Adrenal gland (tissue), 9 donors: ENCODE measurements at regions not wholly inside any gene's neighbourhood (a gene's known extent, or its start where the extent isn't known, plus 50 kb on each side); places are given as distances from the start of the nearest gene placed in this dataset.
"Not testable (repeated sequence)": the region's sequence is repeated elsewhere in the genome, so short reads cannot be mapped to it uniquely, and the experiment has no call there.

Source experiments
- DNase-seq, 7 donors: peaks; one replicate each; pipeline ENCODE4 v3.0.0-alpha.2; 2019 to 2020
- H3K27ac ChIP-seq, 5 donors: fragments of 200-600 bp; sonication (generic) in 4 of 5; 1 replicate in 3 of 5; 2 replicates in 2 of 5; pipeline versions ENCODE4 v1.5.1 to v1.8.0; 2016 to 2020; ENCODE audit warnings: mild to moderate bottlenecking in 1 of 5
- H3K27me3 ChIP-seq: fragments of 200-600 bp; 2 replicates; pipeline ENCODE4 v1.8.0; 2021
- H3K36me3 ChIP-seq, 2 donors: fragments of 200-600 bp; replicated peaks in 1 of 2; 1 replicate in 1 of 2; 2 replicates in 1 of 2; pipeline versions ENCODE4 v1.5.1 to v1.8.0; 2018 to 2022
- H3K4me1 ChIP-seq, 2 donors: fragments of 200-600 bp; replicated peaks in 1 of 2; 1 replicate in 1 of 2; 2 replicates in 1 of 2; pipeline versions ENCODE4 v1.5.1 to v1.8.0; 2018 to 2021
- H3K4me3 ChIP-seq, 4 donors: fragments of 200-600 bp; sonication (generic) in 3 of 4; one replicate each; pipeline ENCODE4 v1.5.1; 2016 to 2018
- H3K9me3 ChIP-seq, 3 donors: fragments of 200-600 bp; sonication (generic) in 1 of 3; replicated peaks in 1 of 3; 1 replicate in 2 of 3; 2 replicates in 1 of 3; pipeline versions ENCODE4 v1.5.1 to v1.8.0; 2016 to 2021
- POLR2A ChIP-seq, 2 donors: fragments of 450-650 bp; IDR thresholded peaks; one replicate each; pipeline ENCODE4 v1.6.1; 2017; ENCODE audit warnings: antibody characterized with exemption in 2 of 2, mild to moderate bottlenecking in 2 of 2, moderate library complexity in 1 of 2
- WGBS, 4 donors: extraction: QIAGEN DNeasy Blood & Tissue Kit in 2 of 4; methylation state at CpG; one replicate each; pipeline versions ENCODE4 v1.1.5 to v1.1.7; 2013 to 2017; 5-methylcytosine and 5-hydroxymethylcytosine counted together
- intact Hi-C, 2 donors: fragments of 100-400 bp; cut with DNase I; formaldehyde crosslinking; loops; one replicate each; pipeline versions ENCODE4 v1.14.1 to v1.15.0; 2022 to 2023
- TF ChIP-seq, protein P1 (sequence below), 6 experiments: fragments of 450-650 bp in 4 of 6; fragments of 200-600 bp in 2 of 6; sonication (generic) in 1 of 6; IDR thresholded peaks; 1 replicate in 5 of 6; 2 replicates in 1 of 6; pipeline versions ENCODE4 v1.5.1 to v1.8.0; 2016 to 2021; ENCODE audit warnings: antibody characterized with exemption in 6 of 6, mild to moderate bottlenecking in 2 of 6, moderate library complexity in 1 of 6
- donor health status: healthy with polysubstance abuse.
- donor health status: Bipolar disorder and iron deficiency.
- donor health status: DM: yes; HTN: yes; CAD: no.
- donor health status: DM: no; HTN: no; CAD: no.
- donor health status: DM: no; HTN: no; CAD: no.

DNA sequence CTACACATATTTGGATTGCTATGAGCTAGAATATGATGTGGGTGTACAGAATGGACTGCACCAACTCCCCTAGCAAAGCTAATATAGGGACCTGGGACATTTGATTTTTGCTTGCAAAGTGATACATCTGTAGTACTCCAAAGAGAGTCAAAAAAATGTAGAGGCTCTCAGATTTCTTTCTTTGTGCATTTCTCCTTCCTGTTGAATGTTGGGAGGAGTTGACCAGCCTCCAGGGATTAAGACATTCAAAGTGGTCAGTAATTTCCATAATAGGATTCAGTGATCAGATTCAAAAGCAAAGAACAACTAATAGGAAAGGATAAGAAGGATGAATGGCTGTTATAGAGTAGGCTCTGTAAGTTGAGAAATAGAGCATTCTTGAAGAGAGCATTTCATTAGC lies 934.9 kb downstream of the KCNJ2 start:
- TF ChIP-seq, protein P1, sequence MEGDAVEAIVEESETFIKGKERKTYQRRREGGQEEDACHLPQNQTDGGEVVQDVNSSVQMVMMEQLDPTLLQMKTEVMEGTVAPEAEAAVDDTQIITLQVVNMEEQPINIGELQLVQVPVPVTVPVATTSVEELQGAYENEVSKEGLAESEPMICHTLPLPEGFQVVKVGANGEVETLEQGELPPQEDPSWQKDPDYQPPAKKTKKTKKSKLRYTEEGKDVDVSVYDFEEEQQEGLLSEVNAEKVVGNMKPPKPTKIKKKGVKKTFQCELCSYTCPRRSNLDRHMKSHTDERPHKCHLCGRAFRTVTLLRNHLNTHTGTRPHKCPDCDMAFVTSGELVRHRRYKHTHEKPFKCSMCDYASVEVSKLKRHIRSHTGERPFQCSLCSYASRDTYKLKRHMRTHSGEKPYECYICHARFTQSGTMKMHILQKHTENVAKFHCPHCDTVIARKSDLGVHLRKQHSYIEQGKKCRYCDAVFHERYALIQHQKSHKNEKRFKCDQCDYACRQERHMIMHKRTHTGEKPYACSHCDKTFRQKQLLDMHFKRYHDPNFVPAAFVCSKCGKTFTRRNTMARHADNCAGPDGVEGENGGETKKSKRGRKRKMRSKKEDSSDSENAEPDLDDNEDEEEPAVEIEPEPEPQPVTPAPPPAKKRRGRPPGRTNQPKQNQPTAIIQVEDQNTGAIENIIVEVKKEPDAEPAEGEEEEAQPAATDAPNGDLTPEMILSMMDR (IDR thresholded peaks at IDR 0.05): no peak
- no peak for TF ChIP-seq POLR2A (IDR thresholded peaks at IDR 0.05)
- Histone ChIP-seq H3K4me1 (no peaks in the 10 kb centered on the region), H3K27me3 (no peaks in the 10 kb centered on the region), H3K9me3 (no peaks in the 10 kb centered on the region), H3K27ac (no peak overlapping the region), H3K4me3 (no peak overlapping the region), H3K36me3 (no peaks in the 10 kb centered on the region)
- DNase-seq: no peak
- intact Hi-C loops: no loop called here

DNA sequence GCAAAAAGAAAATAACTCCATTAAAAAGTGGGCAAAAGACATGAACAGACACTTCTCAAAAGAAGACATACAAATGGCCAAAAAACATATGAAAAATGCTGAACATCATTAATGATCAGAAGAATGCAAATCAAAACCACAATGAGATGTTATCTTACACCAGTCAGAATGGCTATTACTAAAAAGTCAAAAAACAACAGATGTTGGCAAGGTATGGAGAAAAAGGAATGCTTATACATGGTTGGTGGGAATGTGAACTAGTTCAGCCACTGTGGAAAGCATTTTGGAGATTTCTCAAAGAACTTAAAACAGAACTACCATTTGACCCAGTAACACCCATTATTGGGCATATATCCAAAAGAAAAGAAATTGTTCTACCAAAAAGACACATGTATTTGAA lies 936.7 kb downstream of the KCNJ2 start:
- H3K27ac ChIP-seq, H3K4me3 ChIP-seq, H3K36me3 ChIP-seq, H3K9me3 ChIP-seq, H3K4me1 ChIP-seq, DNase-seq, intact Hi-C loops, H3K27me3 ChIP-seq: not testable (repeated sequence)

DNA sequence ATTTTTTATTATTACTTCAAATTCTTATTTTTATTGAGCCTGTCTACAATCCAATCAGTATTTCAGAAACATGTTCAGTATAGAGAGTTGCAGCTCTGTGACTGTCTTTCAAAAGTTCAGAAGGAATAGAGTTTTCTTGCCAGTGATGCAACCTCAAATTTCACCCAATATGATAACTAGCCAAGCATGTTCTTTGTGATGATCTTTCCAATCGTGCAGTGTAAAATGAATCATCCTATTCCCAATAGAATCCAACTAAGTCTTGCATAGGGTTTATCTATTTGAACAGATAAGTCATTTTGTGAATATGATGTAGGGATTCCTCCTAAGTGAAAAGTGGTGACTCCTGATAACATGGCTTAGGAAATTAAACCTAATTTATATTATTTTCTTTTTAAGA lies 937.8 kb downstream of the KCNJ2 start:
- H3K27me3 ChIP-seq: no peaks in the 10 kb centered on the region
- no peak overlapping the region for H3K4me3 ChIP-seq
- no peak overlapping the region for H3K27ac ChIP-seq
- intact Hi-C loops: no loop called here
- no peak for DNase-seq
- 35 to 41% (median 39%) methylated on average over 1 of the region's 1 CpG for WGBS, 4 donors
- H3K4me1 ChIP-seq: no peaks in the 10 kb centered on the region
- H3K9me3 ChIP-seq: no peaks in the 10 kb centered on the region
- H3K36me3 ChIP-seq: no peaks in the 10 kb centered on the region
- TF ChIP-seq, protein P1 (IDR thresholded peaks at IDR 0.05): no peak
- no peak for TF ChIP-seq POLR2A (IDR thresholded peaks at IDR 0.05)

DNA sequence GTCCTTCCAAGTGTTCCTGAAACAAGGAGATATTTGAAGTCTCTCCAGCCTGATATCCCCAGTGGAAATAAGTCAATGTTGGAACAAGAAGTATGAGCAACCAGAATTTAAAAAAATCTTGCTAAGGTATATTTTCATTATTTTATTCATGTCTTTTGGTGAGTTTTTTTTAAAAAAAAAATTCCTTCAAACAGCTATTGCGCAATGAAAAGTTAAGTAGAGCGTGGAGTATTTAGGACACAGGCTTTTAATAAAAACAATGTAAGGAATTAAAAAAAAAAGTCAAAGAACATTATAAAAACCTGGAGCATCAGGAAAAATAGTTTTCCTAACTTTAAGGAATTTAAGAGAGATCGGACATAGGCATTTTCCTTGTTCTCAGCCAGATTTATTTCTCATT lies 940.4 kb downstream of the KCNJ2 start:
- Histone ChIP-seq H3K4me1 (no peaks in the 10 kb centered on the region), H3K27me3 (no peaks in the 10 kb centered on the region), H3K36me3 (no peaks in the 10 kb centered on the region), H3K9me3 (no peaks in the 10 kb centered on the region), H3K4me3 (no peak overlapping the region), H3K27ac (no peak overlapping the region)
- no peak for DNase-seq
- WGBS, 4 donors: 80 to 88% (median 84%) methylated on average over 3 of the region's 3 CpGs
- intact Hi-C loops: no loop called here
- no peak for TF ChIP-seq POLR2A (IDR thresholded peaks at IDR 0.05)
- TF ChIP-seq, protein P1 (IDR thresholded peaks at IDR 0.05): no peak

DNA sequence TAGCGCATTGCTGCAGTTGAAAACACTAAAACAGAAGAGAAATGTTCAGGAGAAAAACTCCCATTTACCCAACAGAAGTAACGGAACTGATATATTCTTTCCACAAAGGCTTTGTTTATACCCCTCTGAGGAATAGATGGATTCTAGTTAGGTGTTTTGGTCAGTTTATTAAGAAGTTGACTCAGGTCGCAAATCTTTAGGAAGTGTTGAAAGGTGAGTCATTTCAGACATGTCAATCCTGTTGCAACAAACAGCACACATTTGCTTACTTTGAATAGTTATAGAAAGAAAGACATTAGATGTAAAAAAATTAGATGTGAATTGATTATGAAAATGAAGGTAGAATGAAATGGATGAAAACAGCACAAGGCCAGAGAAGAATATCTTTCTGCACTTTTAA lies 941.0 kb downstream of the KCNJ2 start:
- H3K27ac ChIP-seq: no peak overlapping the region
- no peaks in the 10 kb centered on the region for H3K4me1 ChIP-seq
- intact Hi-C loops: no loop called here
- DNase-seq: no peak
- H3K36me3 ChIP-seq: no peaks in the 10 kb centered on the region
- TF ChIP-seq POLR2A (IDR thresholded peaks at IDR 0.05): no peak
- TF ChIP-seq, protein P1 (IDR thresholded peaks at IDR 0.05): no peak
- no peaks in the 10 kb centered on the region for H3K27me3 ChIP-seq
- H3K4me3 ChIP-seq: no peak overlapping the region
- WGBS, 4 donors: 80 to 87% (median 83%) methylated on average over 3 of the region's 3 CpGs
- no peaks in the 10 kb centered on the region for H3K9me3 ChIP-seq
